HFF-Myc (cell line): ENCODE measurements at regions not wholly inside any gene's neighbourhood (a gene's known extent, or its start where the extent isn't known, plus 50 kb on each side); places are given as distances from the start of the nearest gene placed in this dataset.
"Not testable (repeated sequence)": the region's sequence is repeated elsewhere in the genome, so short reads cannot be mapped to it uniquely, and the experiment has no call there.

Source experiments
- DNase-seq: peaks from one replicate; pipeline ENCODE4 v3.0.0-alpha.2; 2011; ENCODE audit warnings: low read depth; ENCODE audit errors: extremely low read depth
- H3K4me3 ChIP-seq: replicated peaks from 2 replicates; pipeline ENCODE4 v1.5.1; 2011; ENCODE audit warnings: low read depth, mild to moderate bottlenecking, control low read depth, low read length
- CTCF ChIP-seq: IDR thresholded peaks from 2 replicates; pipeline ENCODE4 v1.5.1; 2012; ENCODE audit warnings: mild to moderate bottlenecking, low read depth, low read length, control low read depth; ENCODE audit errors: missing control alignments

DNA sequence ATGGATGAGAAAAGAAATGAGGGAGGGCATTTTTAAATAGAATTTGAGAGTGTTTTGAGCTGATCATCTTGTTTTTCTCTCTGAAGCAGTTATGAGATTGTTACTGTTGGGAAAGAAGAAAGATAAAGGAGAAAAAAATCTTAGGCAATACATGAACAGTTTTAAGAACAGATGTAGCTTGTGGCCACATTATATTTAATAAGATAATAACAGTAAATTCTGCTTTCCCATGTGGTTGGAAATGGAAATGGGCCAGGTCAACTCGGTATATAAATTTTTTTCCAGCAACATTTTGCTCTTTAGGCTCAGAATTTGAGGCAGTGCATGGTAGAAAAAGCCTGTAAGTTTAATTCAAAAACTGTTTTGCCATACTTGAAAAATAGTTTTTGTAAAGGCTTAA, 118.7 kb downstream of the POSTN start:
- no peak for TF ChIP-seq CTCF

GRCh38 chr13:37476874-37477273, 121.7 kb downstream of the POSTN start:
- DNase-seq, result no peak
- no peak overlapping the region for H3K4me3 ChIP-seq
- TF ChIP-seq CTCF, result no peak

More for the DNA sequence above, 118.7 kb downstream of the POSTN start:
- DNase-seq, result no peak
- no peak overlapping the region for H3K4me3 ChIP-seq

DNA sequence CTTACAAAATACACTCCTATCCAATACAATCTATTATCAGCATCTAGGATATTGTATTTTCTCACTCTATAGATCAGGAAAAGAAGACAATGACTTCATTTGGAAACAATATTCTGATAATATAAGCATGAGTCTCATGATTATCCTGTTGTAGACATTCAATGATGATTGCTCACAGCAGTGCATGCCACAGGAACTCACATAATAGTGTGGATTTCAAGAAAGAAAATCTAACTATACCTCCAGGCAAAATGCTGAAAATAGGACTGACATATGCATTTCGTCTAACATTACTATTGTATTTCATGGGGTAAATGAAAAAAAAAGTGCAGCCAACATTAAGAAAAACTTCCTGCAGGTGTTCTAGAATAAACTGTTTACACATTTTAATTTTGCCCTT, 122.6 kb downstream of the POSTN start:
- no peak for TF ChIP-seq CTCF
- DNase-seq, result no peak
- no peak overlapping the region for H3K4me3 ChIP-seq

- no peak for TF ChIP-seq CTCF
- no peak for DNase-seq
Measured at GRCh38 chr13:37475151-37475550, 123.4 kb downstream of the POSTN start.

DNA sequence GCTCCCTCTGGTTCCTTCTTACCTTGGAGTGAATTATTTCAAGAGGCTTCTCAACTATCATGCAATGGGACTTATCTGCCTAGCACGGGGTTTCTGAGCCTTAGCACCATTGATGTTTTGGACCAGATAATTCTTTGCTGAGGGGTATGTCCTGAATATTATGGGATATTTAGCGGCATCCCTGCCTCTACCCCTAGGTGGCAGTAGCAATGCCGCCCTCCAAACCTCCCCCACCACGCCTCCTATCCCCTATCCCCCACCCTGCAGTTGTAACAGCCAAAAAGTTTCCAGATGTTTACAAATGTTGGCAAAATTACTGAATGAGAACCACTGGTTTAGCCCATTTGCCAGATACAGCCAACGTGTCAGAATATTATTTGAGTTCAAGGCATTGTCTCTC, 125.5 kb downstream of the POSTN start:
- no peak for TF ChIP-seq CTCF
- DNase-seq, result no peak
- no peak overlapping the region for H3K4me3 ChIP-seq

More at GRCh38 chr13:37475151-37475550, 123.4 kb downstream of the POSTN start:
- H3K4me3 ChIP-seq, result no peak overlapping the region

GRCh38 chr13:37472266-37472665, 126.3 kb downstream of the POSTN start:
- not testable (repeated sequence) for H3K4me3 ChIP-seq, DNase-seq

GRCh38 chr13:37460166-37460565, 138.4 kb downstream of the POSTN start:
- no peak for DNase-seq
- H3K4me3 ChIP-seq, result no peak overlapping the region
- TF ChIP-seq CTCF, result no peak
